Mucosa of descending colon (tissue), 3 donors: ENCODE measurements at regions not wholly inside any gene's neighbourhood (a gene's known extent, or its start where the extent isn't known, plus 50 kb on each side); places are given as distances from the start of the nearest gene placed in this dataset.

Experiments used
- ATAC-seq: fragments of 200-7000 bp; cut with Tn5 transposase; one replicate; pipeline ENCODE4 v1.9.1; 2020; ENCODE audit warnings: mild to moderate bottlenecking, moderate library complexity
- DNase-seq, 3 donors: peaks; one replicate each; pipeline ENCODE4 v3.0.0-alpha.2; 2020
- H3K36me3 ChIP-seq: fragments of 200-600 bp; one replicate; pipeline ENCODE4 v1.8.0; 2021; ENCODE audit warnings: low read depth, mild to moderate bottlenecking
- H3K4me1 ChIP-seq: fragments of 200-600 bp; one replicate; pipeline ENCODE4 v1.8.0; 2021; ENCODE audit warnings: low read depth, mild to moderate bottlenecking
- H3K4me3 ChIP-seq: fragments of 200-600 bp; one replicate; pipeline ENCODE4 v1.8.0; 2021; ENCODE audit warnings: mild to moderate bottlenecking
- H3K9me3 ChIP-seq: fragments of 200-600 bp; one replicate; pipeline ENCODE4 v1.8.0; 2021; ENCODE audit warnings: mild to moderate bottlenecking
- CTCF ChIP-seq: fragments of 200-600 bp; IDR thresholded peaks from one replicate; pipeline ENCODE4 v1.8.0; 2022; ENCODE audit warnings: antibody characterized with exemption, mild to moderate bottlenecking
- intact Hi-C, 2 donors: fragments of 100-400 bp; cut with DNase I in 1 of 2; cut with micrococcal nuclease in 1 of 2; formaldehyde crosslinking; loops; one replicate each; pipeline versions ENCODE4 v1.11.0 to v1.11.1; 2022; cut with DNase I, micrococcal nuclease
- donor health status: DM: no; HTN: no; CAD: no; lungs with moderate emphysema.
- donor health status: DM: no; HTN: no; CAD: no.
- donor health status: DM: no; HTN: yes; CAD: no.

GRCh38 chr10:110444004-110444337, 53.7 kb upstream of the DUSP5 start:
- no peak for TF ChIP-seq CTCF
- no peak for DNase-seq
- no peak for ATAC-seq

GRCh38 chr10:110445871-110446270, 51.8 kb upstream of the DUSP5 start:
- no peaks in the 10 kb centered on the region for H3K9me3 ChIP-seq
- TF ChIP-seq CTCF = no peak
- intact Hi-C loops = no loop called here
- DNase-seq (no peak), ATAC-seq (no peak)
- H3K4me3 ChIP-seq = no peak overlapping the region
- H3K4me1 ChIP-seq = no peaks in the 10 kb centered on the region
- no peaks in the 10 kb centered on the region for H3K36me3 ChIP-seq

More at GRCh38 chr10:110444004-110444337, 53.7 kb upstream of the DUSP5 start:
- no peaks in the 10 kb centered on the region for H3K36me3 ChIP-seq
- no peaks in the 10 kb centered on the region for H3K9me3 ChIP-seq
- H3K4me1 ChIP-seq = no peaks in the 10 kb centered on the region
- intact Hi-C loops = no loop called here
- no peak overlapping the region for H3K4me3 ChIP-seq

GRCh38 chr10:110446277-110446676, 51.4 kb upstream of the DUSP5 start:
- Histone ChIP-seq H3K9me3 (no peaks in the 10 kb centered on the region), H3K4me1 (no peaks in the 10 kb centered on the region), H3K36me3 (no peaks in the 10 kb centered on the region), H3K4me3 (no peak overlapping the region)
- no peak for TF ChIP-seq CTCF
- DNase-seq (no peak), ATAC-seq (no peak)
- intact Hi-C loops = no loop called here

DNA sequence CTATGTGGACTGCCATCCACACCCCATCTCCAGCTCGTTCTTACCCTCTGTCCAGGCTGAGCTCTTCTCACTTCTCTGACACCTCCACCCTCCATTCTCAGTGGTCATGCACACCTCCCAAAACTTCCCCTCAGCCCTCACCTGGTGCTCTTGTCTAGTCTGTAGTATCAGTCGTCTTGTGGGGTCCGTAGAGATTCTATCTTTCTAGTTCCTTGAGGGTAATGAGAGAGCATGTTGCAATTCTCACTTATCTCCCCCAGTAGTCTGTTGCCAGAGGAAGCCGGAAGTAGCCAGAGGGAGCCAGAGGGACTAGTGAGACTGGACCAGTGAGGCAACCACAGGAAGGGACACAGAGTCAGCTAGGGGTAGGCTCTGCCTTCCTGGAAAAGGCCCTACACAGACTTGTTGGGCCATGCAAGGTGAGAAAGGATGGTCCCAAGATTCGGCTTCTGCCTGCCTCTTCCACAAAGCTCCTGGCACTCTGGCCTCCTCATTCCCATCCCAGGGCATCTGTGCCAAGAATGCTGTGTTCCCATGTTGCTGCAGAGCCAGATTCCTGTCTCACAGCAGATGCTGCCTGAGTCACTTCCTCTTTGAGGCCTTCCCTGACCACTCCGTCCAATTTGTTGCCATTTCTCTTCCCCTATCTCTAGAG, 50.6 kb upstream of the DUSP5 start:
- intact Hi-C loops = no loop called here
- TF ChIP-seq CTCF = no peak
- Histone ChIP-seq H3K4me1 (no peaks in the 10 kb centered on the region), H3K9me3 (no peaks in the 10 kb centered on the region), H3K36me3 (no peaks in the 10 kb centered on the region), H3K4me3 (no peak overlapping the region)
- ATAC-seq (no peak), DNase-seq (no peak)

- Histone ChIP-seq H3K9me3 (no peaks in the 10 kb centered on the region), H3K4me1 (no peaks in the 10 kb centered on the region), H3K36me3 (no peaks in the 10 kb centered on the region), H3K4me3 (no peak overlapping the region)
- DNase-seq (no peak), ATAC-seq (no peak)
- no peak for TF ChIP-seq CTCF
- intact Hi-C loops = no loop called here
Measured at GRCh38 chr10:110447886-110448285, 49.8 kb upstream of the DUSP5 start.
